NCI-H2196 treated with DMSO at 0.1 percent for 48 hours (cell line): ENCODE measurements at regions not wholly inside any gene's neighbourhood (a gene's known extent, or its start where the extent isn't known, plus 50 kb on each side); places are given as distances from the start of the nearest gene placed in this dataset.

ENCODE experiments used
- DNase-seq: peaks from one replicate; lab custom pipeline; 2025; ENCODE audit not compliant: unreplicated experiment; lab: John Stamatoyannopoulos, UW

- no peak for DNase-seq
Measured at GRCh38 chr5:173796721-173797495, 91.2 kb upstream of the CPEB4 start.

- no peak for DNase-seq
Measured at GRCh38 chr5:173798127-173798810, 89.9 kb upstream of the CPEB4 start.

- no peak for DNase-seq
Measured at GRCh38 chr5:173800340-173800739, 87.8 kb upstream of the CPEB4 start.

GRCh38 chr5:173801006-173801405 lies 87.1 kb upstream of the CPEB4 start:
- DNase-seq = no peak

- DNase-seq = no peak
Measured at GRCh38 chr5:173802670-173803165, 85.4 kb upstream of the CPEB4 start.

GRCh38 chr5:173804579-173804978 lies 83.6 kb upstream of the CPEB4 start:
- DNase-seq = no peak

GRCh38 chr5:173806270-173807035 lies 81.7 kb upstream of the CPEB4 start:
- DNase-seq = no peak

GRCh38 chr5:173807181-173807655 lies 80.9 kb upstream of the CPEB4 start:
- DNase-seq = no peak

- DNase-seq = no peak
Measured at GRCh38 chr5:173808079-173808808, 79.9 kb upstream of the CPEB4 start.

- no peak for DNase-seq
Measured at GRCh38 chr5:173809014-173809413, 79.1 kb upstream of the CPEB4 start.

- no peak for DNase-seq
Measured at GRCh38 chr5:173812811-173813550, 75.2 kb upstream of the CPEB4 start.

- DNase-seq = no peak
Measured at GRCh38 chr5:173814053-173814452, 74.1 kb upstream of the CPEB4 start.

- DNase-seq = no peak
Measured at GRCh38 chr5:173815571-173815970, 72.6 kb upstream of the CPEB4 start.

- DNase-seq = no peak
Measured at GRCh38 chr5:173816728-173817127, 71.4 kb upstream of the CPEB4 start.

- DNase-seq = no peak
Measured at GRCh38 chr5:173817561-173817960, 70.6 kb upstream of the CPEB4 start.

- no peak for DNase-seq
Measured at GRCh38 chr5:173819521-173819920, 68.6 kb upstream of the CPEB4 start.

- DNase-seq = no peak
Measured at GRCh38 chr5:173823274-173823644, 64.9 kb upstream of the CPEB4 start.

- DNase-seq = no peak
Measured at GRCh38 chr5:173823721-173824567, 64.2 kb upstream of the CPEB4 start.

- DNase-seq = no peak
Measured at GRCh38 chr5:173825215-173825865, 62.8 kb upstream of the CPEB4 start.
